NB4 (cell line): ENCODE measurements at regions not wholly inside any gene's neighbourhood (a gene's known extent, or its start where the extent isn't known, plus 50 kb on each side); places are given as distances from the start of the nearest gene placed in this dataset.

Source experiments
- CTCF ChIP-seq: IDR thresholded peaks from one replicate; pipeline ENCODE4 v1.5.1; 2012; ENCODE audit warnings: low read depth, low read length
- MYC ChIP-seq: IDR thresholded peaks from 2 replicates; pipeline ENCODE4 v1.6.1; 2011; ENCODE audit warnings: low read depth, low read length
- POLR2A ChIP-seq: IDR thresholded peaks from 2 replicates; pipeline ENCODE4 v1.6.1; 2011; ENCODE audit warnings: mild to moderate bottlenecking; ENCODE audit not compliant: insufficient read length; ENCODE audit errors: extremely low read depth
- TF ChIP-seq, protein P1 (sequence below): IDR thresholded peaks from 2 replicates; pipeline ENCODE4 v1.6.1; 2011; ENCODE audit warnings: low read depth, low read length

GRCh38 chr7:42351316-42351935, 114.4 kb upstream of the GLI3 start:
- TF ChIP-seq CTCF (no peak), POLR2A (no peak), MYC (no peak)
- TF ChIP-seq, protein P1, sequence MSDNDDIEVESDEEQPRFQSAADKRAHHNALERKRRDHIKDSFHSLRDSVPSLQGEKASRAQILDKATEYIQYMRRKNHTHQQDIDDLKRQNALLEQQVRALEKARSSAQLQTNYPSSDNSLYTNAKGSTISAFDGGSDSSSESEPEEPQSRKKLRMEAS = no peak
